ENCODE measurements at regions not wholly inside any gene's neighbourhood (a gene's known extent, or its start where the extent isn't known, plus 50 kb on each side); places are given as distances from the start of the nearest gene placed in this dataset.

DNA sequence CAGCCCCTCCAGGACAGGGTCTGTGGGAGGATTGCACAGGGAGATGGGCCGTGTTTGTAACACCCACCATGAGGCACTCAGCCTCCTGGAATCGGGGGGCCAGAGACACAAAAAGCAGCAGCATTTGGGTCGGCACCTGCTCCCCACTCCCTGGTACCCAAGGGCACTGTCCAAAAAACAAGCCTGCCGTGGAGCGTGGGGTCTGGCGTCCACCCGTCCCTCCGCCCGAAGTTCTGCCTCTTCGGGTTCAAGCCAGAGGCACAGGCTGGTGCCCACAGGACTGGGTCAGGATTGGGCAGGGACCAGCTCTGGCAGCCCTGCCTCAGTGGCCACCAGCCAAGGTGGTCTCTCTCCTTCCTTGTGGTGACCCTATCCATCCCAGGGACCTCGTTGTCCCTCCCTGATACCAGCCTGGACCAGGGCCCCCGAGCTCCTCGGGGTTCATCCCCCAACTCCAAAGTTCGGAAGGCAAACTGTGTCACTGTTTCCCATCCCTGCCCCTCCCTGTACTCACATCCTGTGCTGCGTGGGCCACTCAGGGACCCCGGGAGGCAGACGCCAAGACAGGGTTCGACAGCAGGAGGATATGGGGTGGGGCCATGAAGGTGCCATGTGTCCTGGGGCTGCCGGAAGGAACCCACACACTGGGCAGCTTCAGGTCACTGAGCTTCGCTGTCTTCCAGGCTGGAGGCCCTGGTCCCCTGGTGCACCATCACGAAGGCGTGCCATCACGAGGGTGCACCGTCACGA, 126.0 kb upstream of the HDAC4 start:
- TF ChIP-seq CTCF (IDR thresholded peaks at IDR 0.05) = no peak
- TF ChIP-seq POLR2A (IDR thresholded peaks at IDR 0.05) = no peak

All from testis (tissue), 2 donors.